DMS53 treated with DMSO at 0.1 percent for 48 hours (cell line): ENCODE measurements at regions not wholly inside any gene's neighbourhood (a gene's known extent, or its start where the extent isn't known, plus 50 kb on each side); places are given as distances from the start of the nearest gene placed in this dataset.
"Not testable (repeated sequence)": the region's sequence is repeated elsewhere in the genome, so short reads cannot be mapped to it uniquely, and the experiment has no call there.

Source experiments
- DNase-seq: peaks from one replicate; lab custom pipeline; 2025; ENCODE audit not compliant: unreplicated experiment; lab: John Stamatoyannopoulos, UW

DNA sequence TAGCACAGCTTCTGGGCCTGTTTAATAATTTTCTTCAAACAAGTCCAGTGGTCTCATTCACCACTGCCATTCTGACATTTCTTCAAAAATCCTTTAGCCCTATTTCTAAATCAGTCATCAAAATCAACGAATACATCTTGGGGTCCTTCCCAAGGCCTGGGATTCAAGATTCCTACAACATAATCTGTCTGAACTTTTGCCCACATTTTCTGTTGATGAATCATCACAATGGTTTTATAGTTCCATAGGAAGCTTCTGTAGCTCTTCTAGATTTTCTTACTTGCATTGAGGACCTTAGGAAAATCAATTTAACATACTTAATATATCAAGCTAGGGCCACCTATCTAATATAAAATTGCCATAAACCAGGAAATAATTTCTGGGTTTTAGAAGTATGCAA, 811.8 kb upstream of the ACVR2A start:
- DNase-seq = no peak

DNA sequence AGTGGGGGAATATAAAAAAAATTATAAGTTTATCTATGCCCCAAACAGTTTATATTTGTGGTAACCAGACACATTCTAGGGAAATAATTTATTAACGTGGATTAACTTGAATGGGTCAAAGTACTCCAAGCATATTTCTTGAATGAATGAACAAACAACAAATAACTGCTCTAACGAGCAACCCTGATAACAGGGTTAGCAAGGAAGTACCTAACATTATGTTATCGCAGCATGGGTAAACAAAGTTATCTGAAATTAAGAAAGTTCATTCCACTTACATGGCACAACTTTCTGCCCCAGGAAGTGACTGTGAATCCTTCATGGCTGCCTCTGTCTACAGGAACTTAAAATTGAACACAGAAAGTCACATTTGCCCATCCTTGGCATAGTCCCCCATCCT, 812.9 kb upstream of the ACVR2A start:
- DNase-seq = no peak

DNA sequence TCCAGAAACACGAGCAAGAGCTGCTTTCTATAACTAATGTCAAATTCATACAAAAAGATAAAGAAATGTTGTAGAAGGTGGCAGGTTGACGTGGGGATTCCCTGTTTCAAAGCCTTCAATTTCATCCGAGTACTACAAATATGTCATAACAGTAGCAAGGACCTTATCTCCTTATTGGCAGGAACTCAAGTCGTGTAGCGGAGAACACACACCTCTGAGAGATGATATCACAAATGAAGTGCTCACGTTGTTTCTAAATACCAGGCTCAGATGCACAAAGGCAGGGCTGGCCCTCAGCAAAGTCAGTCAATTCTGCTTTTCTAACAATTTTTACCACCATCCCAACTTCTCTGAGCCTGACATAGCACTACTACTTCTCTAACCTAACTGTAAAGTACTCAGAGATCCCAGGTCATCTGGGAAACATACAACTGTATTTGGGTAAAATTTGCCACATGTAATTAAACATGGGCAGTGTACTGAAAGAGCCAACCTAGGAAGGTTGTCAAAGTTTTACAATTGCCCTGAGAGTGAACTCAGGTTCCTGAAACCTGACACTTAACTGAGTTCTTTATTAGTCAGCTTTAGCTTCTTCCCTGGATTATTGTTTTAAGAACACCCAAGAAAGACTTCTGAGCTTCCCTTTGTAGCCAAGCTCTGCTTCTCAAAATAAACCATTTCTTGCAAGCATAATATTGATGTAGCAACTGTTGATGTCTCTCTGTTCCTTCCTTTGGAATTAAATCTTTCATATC, 813.7 kb upstream of the ACVR2A start:
- DNase-seq = no peak

DNA sequence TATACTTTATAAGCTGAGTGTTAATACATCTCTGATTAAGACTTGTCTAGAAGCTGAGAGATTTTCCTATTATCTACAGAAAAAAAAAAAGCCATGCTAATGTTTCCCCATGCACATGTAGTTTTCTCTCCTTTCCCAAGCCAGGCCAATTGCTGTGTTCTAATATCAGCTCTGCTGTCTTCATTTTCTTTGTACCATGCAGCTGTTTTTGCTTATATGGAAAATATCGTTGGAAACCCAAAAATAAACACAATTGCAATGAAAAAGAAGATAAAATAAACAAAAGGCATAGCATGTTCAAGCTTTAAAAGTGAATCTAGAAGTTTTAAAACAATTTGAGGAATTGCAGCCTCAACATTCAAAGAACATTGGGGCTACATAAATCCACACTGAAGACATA, 817.4 kb upstream of the ACVR2A start:
- DNase-seq = no peak

DNA sequence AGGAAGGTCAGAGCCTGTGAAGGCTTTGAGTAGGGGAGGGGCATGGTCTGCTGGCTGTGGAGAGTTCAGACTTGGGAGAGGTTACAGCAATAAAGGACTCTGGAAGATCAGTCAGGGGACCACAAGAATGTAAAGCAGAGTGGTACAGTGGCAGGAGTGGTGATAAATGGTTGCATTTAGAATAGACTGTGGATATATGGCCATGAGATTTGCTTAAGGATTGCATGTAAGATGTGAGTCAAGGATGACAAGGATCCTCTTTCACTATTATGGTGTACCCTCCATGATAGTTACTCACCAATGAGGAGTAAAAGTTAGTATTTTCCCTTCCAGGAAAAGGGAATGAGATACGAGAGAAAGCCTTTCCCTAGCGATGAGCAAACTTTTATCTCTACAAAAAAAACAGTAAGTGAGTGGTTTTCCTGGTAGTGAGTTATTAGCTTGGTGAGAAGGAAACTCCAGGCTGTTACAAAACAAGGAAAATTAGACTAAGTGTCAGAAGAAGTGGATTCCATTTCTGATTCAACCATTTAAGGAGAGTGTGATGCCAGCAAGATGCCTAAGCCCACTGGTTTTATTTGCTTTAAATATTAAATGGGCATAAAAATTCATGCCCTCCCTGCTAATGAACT, 818.0 kb upstream of the ACVR2A start:
- no peak for DNase-seq

DNA sequence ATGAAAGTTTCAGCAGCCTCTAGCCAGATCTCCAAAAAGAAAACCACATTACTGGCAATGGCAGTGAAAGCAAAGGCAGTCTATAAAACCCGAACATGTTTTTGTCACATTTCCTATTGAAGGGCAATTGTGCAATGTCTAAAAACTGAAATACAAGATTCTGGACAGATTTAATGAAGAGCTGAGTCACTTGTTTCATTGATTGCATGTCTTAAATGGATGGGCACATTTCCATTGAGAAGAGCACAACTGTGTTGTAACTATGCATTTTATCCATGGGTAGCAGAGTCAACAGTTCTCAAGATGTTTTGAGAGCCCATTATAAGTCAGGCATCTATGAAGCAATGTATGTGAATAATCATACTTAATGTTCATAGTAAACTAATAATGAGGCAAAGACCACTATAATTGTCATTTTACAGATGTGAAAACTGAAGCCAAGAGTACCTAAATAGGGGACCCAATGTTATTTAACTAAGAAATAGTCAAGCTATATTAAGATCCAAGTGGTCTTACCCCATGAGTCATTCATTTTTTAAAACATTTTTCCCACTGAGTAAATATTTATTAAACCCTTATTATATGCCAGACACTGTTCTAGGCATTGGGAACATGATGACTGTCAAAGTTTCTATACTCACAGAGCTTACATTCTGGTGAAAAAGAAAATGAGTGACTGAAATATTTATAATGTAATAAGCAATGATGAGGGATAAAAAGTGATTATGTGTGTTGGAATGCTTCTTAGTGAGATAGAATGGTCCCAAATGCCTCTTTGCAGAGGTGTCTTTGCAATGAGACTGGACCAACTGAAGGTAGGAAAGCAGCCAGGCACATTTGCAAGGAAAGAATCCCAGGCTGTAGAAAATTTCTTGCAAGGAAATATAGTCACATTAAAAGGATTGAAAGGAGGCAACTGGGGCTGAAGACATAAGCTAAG, 818.9 kb upstream of the ACVR2A start:
- DNase-seq = no peak

DNA sequence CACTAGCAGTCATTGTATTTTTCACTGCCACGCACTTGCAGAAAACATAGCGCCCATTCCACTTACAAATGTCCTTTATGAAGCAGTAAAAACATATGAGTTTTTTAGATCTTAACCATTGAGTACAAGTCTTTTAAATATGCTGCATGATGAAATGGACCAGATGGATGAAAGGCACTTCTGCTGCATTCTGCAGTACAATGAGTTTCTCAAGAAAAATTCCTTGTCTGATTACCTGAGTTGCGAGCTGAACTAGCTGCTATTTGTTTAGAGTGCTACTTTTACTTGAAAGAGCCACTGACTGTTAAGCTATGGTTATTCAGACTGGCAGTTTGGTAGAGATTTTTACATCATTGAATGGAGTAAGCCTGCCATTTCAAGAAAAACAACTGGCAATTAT, 825.5 kb upstream of the ACVR2A start:
- DNase-seq = no peak

DNA sequence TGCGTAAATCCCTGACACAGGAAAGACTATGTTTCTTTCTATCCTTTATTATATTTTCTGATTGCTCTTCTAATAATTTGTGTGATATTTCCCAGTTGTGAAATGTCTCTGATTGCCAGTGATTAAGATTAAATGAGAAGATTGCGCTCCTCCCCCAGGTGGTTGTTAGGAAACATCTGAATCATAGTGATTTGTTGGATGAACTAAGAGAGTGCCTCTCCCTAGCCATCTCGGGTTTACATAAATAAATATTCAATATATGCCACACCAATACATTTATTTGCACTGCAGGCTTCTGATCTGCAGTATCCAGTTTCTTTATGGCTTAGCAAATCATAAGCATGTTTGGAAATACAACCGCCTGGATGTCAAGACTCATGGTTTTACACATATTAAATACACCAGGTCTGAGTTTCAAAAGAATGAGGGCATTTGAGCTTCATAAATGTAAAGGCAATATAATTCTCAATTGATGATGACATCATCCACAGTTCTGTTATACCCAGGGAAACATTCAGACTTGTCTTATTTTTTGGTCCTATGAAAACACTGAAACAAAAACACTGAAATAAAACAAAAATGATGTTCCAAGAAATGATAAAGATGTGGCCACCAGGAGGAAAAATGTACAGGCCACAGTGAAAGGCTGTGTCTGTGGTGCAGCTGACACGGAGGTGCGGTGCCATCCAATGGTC, 826.7 kb upstream of the ACVR2A start:
- no peak for DNase-seq

DNA sequence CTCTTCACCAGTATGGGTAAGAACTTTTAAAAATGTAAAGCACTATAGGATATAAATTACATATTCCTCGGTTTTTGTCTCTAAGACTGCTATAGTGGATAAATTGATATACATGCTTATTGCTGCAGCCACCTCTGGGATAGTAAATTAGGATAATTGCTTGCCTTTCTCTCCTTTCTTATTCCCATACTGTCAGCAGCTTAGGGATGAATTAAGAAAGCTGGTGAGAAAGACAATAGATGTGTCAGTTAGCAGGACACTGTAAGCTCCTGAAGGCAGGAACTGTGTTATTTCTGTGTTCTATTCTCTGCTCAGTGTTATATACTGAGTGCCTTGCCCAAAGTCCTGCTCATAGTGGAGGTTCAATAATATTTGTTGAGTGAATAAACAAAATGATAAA, 828.6 kb upstream of the ACVR2A start:
- no peak for DNase-seq

DNA sequence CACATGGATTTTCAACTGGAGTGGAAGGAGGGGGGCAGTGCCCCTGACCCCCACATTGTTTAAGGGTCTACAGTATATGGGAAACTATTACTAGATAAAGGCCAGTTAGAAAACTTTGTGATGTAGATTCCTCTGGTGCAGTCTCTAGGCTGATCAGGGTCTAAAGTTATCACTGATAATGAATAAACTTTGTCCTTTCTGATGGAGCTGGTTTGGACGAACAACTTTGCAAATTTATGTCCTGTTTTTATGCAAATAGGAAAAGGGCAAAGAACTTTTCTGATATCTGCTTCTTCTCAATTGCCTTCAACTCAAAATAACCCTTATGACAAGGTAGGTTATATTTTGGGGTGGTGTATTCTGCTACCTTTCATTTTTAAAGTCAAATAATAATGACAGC, 829.2 kb upstream of the ACVR2A start:
- no peak for DNase-seq

DNA sequence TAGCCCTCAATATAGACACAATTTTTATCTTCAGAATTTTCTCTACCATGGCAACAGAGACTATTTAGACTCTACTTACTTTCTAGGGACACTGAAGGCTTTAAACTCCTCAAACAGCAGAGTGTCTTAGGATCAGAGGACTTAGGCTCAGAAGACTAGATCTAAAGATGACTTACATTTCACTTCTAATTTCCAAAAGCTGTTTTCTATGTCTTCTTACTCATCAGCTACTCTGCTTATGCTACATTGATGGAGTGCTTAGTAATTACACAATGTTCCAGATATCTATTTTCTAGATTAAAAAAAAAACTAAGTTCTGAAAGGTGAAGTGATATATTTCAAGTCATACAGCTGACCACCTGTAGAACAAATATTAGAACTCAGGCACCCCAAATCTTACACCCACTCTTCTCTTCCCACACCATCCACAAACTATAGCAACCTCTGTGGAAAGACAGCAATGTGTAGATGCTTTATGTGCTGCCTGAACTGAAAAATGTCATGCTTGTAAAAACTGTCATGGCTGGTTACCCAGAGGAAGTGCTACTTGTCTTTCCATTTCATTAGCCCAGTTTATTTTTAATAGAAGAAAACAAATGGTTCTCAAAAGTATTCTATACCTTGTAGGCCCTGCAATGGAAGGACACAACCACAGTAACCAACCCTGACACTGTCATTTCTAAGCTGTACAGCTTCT, 831.0 kb upstream of the ACVR2A start:
- no peak for DNase-seq

DNA sequence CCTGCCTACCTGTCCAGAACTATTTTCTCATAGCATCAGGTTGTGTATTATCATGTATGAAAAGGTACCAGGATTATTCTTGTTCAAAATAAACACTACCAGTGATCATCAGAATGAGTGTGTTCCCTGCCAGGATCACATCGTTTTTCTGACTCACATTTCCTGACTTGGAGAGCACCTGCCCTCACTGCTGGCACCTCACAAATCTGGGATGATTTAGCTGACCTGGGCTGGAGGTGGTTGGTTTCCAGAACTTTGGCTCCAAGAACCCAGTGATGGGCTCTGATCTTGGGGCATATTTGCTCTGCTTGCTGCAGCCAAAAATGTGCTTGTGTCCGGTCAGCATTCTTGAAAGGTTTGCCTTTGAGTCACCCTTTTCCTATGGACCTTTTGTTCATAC, 836.3 kb upstream of the ACVR2A start:
- DNase-seq = no peak

DNA sequence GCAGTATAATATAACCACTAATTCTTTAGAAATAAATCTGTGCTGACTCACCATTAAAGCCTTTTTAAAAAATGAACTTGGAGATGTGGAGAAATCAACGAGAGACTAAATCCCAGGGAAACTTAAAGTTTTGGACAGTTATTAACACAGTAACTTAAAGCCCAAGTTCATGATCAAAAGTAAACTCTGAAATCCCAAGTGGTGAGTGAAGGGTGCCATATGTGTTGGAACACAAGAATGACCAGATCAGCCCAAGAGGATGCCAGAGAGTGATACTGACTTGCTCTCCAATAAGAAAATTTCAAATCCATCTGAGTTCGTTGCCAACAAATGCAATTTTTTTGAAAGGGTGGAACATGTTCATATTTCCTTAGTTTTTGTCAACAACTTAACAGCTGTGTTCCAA, 838.1 kb upstream of the ACVR2A start:
- no peak for DNase-seq

DNA sequence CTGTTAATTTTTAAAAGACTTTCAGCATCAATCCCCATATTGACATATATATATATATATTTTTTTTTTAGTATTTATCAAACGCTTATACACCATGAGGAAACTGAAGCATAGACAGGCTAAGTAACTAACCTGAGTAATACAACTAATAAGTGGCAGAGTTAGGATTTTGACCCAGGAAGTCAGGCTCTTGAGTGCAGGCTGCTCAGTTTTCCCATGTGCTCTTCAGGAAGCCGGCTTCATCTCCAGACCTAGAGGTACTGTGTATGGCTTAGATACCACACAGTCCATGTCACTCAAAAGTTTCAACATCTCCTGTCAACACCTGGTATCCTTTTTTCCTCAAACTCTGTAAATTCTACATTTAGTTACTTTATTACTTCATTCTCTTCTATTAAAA, 841.7 kb upstream of the ACVR2A start:
- DNase-seq = no peak

DNA sequence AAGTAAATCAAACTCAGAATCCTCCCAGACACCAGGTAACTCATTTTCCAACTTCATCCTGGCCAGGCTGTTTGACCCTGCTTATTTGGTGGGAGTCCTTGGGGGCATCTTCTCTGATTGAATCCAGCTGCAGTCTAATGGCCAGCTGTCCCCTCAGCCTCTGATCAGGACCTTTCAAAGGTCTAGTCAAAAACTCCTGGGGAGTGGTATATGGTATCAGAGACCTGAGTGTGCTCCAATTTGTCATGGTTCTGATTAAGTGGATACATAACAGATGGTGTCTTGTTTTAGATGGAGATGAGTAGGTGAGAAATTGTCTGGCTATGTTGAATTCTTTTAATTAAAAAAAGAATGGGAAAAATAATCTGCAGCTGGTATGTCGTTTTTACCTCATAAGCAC, 842.6 kb upstream of the ACVR2A start:
- no peak for DNase-seq

DNA sequence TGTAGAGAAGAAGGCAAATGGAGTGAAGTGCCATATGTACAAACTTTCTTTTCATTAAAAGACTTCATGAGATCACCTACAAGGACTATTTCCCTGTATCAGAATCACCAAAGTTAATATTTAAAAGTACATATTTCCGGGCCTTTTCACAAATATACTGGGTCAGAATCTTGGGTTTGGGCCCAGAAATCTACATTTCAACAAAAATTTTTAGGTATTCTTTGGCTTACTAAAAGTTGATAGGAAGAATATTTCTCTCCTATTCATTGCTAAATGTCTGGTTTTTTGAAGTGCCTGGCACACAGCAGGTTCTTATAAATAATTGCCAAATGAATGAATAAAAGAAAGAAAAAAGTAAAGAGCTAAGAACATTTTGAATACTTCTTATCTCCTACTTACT, 843.8 kb upstream of the ACVR2A start:
- DNase-seq = no peak

DNA sequence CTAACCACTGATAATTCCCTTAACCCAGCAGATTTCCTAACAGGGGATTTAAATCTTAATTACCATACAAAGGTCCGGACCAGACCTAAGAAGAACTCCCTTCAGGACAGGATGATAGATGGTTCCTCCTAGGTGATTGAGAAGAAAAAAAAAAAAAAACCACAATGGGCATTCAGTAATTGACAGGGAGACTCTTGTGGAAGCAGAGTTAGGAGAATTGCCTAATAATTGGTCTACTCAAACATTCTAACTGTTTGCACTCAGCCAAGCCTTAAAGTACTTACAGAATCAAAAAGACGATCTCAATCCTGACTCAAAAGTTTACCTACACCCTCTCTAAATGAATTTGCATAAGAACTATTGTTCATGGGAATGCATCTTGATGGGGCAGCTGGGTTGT, 844.7 kb upstream of the ACVR2A start:
- not testable (repeated sequence) for DNase-seq

DNA sequence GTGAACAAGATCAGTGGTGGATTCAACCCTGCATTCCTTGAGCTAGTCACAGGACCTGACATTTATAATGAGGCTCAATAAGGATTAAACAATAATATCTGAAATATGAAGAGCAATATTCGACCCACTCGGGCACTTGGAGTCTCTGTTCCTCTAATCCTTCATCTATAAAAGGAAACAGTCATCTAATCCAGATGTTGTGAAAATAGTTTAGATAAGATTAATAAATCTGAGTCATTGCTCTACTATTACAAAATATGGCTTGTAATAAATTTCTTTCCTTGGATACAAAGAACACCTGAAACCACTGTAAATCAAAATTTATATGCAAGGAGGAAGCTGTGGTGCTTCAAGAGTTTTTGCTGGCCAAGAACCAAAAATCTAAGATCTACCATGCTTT, 846.9 kb upstream of the ACVR2A start:
- DNase-seq = no peak

DNA sequence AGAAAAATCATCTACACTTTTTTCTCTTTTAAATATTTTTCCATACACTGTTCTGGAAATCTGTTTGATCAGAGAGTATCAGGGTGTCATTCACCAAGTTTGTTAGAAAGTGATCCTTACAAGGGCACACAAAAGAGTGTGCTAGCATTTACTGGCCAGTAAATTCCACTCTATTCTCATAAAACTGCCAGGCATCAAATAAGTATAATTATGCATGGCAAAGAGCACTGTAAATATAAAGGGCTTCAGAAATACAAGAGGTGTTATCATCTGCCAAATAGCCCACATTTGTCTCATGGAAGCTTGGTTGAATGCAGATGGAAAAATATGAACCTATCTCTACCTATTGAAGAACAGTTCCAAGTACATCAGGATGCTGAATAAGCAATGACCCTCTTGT, 847.3 kb upstream of the ACVR2A start:
- no peak for DNase-seq

DNA sequence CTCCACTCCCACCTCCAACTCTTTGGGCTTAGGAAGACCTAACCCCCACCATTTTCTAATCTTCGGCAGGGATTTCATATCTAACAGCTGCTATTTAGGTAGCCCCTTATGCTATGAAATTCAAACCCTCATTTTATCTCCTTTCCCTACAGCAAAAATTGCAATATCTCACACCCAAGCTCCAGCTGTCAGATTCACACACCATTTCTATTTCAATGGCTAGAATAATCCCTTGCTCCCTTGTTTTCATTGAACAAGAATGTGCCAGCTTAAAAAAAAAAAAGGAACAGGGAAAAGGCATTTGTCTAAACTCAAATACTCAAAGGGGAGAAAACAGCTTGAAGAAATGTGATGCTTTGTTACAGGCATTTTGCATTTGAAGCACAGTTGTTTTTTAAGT, 850.6 kb upstream of the ACVR2A start:
- no peak for DNase-seq

DNA sequence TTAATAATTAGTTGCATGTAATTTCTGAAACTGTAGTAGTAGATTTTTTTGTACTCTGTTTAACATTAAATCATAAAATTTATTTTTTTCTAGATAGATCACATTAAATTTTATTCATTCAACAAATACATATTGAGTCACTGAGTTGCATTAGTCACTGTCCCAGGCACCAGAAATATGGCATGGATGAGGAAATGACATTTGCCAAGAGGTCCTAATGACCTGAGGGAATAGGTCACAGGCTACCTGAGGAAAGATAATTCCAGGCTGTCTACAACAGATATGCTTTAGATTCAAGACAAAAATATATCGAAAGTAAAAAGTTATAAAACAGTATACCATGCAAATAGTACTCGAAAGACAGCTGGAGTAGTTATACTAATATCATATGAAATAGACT, 852.4 kb upstream of the ACVR2A start:
- DNase-seq = no peak
